ENCODE measurements at regions not wholly inside any gene's neighbourhood (a gene's known extent, or its start where the extent isn't known, plus 50 kb on each side); places are given as distances from the start of the nearest gene placed in this dataset.

GRCh38 chr18:4854671-4855070 lies 342.4 kb downstream of the AKAIN1 start:
- TF ChIP-seq GATA1 (IDR thresholded peaks at IDR 0.05; ENCODE audit: low read depth, low read length) (no peak), POLR2A (IDR thresholded peaks at IDR 0.05; ENCODE audit: low read length) (no peak)
- no peak for DNase-seq

GRCh38 chr18:4851301-4851976 lies 345.6 kb downstream of the AKAIN1 start:
- no peak for TF ChIP-seq GATA1 (IDR thresholded peaks at IDR 0.05; ENCODE audit: low read depth, low read length)
- no peak for TF ChIP-seq POLR2A (IDR thresholded peaks at IDR 0.05; ENCODE audit: low read length)
- no peak for DNase-seq

GRCh38 chr18:4847056-4847455 lies 350.0 kb downstream of the AKAIN1 start:
- no peak for DNase-seq
- TF ChIP-seq GATA1 (IDR thresholded peaks at IDR 0.05; ENCODE audit: low read depth, low read length): no peak
- no peak for TF ChIP-seq POLR2A (IDR thresholded peaks at IDR 0.05; ENCODE audit: low read length)

- TF ChIP-seq GATA1 (IDR thresholded peaks at IDR 0.05; ENCODE audit: low read depth, low read length): no peak
- TF ChIP-seq POLR2A (IDR thresholded peaks at IDR 0.05; ENCODE audit: low read length): no peak
These were observed 352.7 kb downstream of the AKAIN1 start for GRCh38 chr18:4844320-4844719.

GRCh38 chr18:4843771-4844170 lies 353.3 kb downstream of the AKAIN1 start:
- no peak for DNase-seq
- TF ChIP-seq POLR2A (IDR thresholded peaks at IDR 0.05; ENCODE audit: low read length): no peak
- TF ChIP-seq GATA1 (IDR thresholded peaks at IDR 0.05; ENCODE audit: low read depth, low read length): no peak

More at GRCh38 chr18:4844320-4844719, 352.7 kb downstream of the AKAIN1 start:
- DNase-seq: no peak

- no peak for DNase-seq
- TF ChIP-seq GATA1 (IDR thresholded peaks at IDR 0.05; ENCODE audit: low read depth, low read length): no peak
- TF ChIP-seq POLR2A (IDR thresholded peaks at IDR 0.05; ENCODE audit: low read length): no peak
These were observed 354.3 kb downstream of the AKAIN1 start for GRCh38 chr18:4842751-4843150.

GRCh38 chr18:4842287-4842686 lies 354.8 kb downstream of the AKAIN1 start:
- no peak for DNase-seq
- TF ChIP-seq GATA1 (IDR thresholded peaks at IDR 0.05; ENCODE audit: low read depth, low read length): no peak
- TF ChIP-seq POLR2A (IDR thresholded peaks at IDR 0.05; ENCODE audit: low read length): no peak

GRCh38 chr18:4839639-4840038 lies 357.4 kb downstream of the AKAIN1 start:
- no peak for TF ChIP-seq POLR2A (IDR thresholded peaks at IDR 0.05; ENCODE audit: low read length)
- TF ChIP-seq GATA1 (IDR thresholded peaks at IDR 0.05; ENCODE audit: low read depth, low read length): no peak
- no peak for DNase-seq

GRCh38 chr18:4836141-4836540 lies 360.9 kb downstream of the AKAIN1 start:
- TF ChIP-seq POLR2A (IDR thresholded peaks at IDR 0.05; ENCODE audit: low read length) (no peak), GATA1 (IDR thresholded peaks at IDR 0.05; ENCODE audit: low read depth, low read length) (no peak)
- no peak for DNase-seq

GRCh38 chr18:4831791-4832375 lies 365.2 kb downstream of the AKAIN1 start:
- DNase-seq: no peak
- TF ChIP-seq POLR2A (IDR thresholded peaks at IDR 0.05; ENCODE audit: low read length) (no peak), GATA1 (IDR thresholded peaks at IDR 0.05; ENCODE audit: low read depth, low read length) (no peak)

- DNase-seq: no peak
- TF ChIP-seq GATA1 (IDR thresholded peaks at IDR 0.05; ENCODE audit: low read depth, low read length): no peak
- TF ChIP-seq POLR2A (IDR thresholded peaks at IDR 0.05; ENCODE audit: low read length): no peak
These were observed 365.9 kb downstream of the AKAIN1 start for GRCh38 chr18:4831127-4831526.

- DNase-seq: no peak
- no peak for TF ChIP-seq GATA1 (IDR thresholded peaks at IDR 0.05; ENCODE audit: low read depth, low read length)
- TF ChIP-seq POLR2A (IDR thresholded peaks at IDR 0.05; ENCODE audit: low read length): no peak
These were observed 368.0 kb upstream of the DLGAP1 start for GRCh38 chr18:4823091-4823490.

GRCh38 chr18:4821801-4822200 lies 366.7 kb upstream of the DLGAP1 start:
- DNase-seq: no peak
- TF ChIP-seq GATA1 (IDR thresholded peaks at IDR 0.05; ENCODE audit: low read depth, low read length) (no peak), POLR2A (IDR thresholded peaks at IDR 0.05; ENCODE audit: low read length) (no peak)

GRCh38 chr18:4817665-4818064 lies 362.6 kb upstream of the DLGAP1 start:
- TF ChIP-seq POLR2A (IDR thresholded peaks at IDR 0.05; ENCODE audit: low read length) (no peak), GATA1 (IDR thresholded peaks at IDR 0.05; ENCODE audit: low read depth, low read length) (no peak)
- DNase-seq: no peak

GRCh38 chr18:4813708-4814107 lies 358.6 kb upstream of the DLGAP1 start:
- no peak for DNase-seq
- TF ChIP-seq GATA1 (IDR thresholded peaks at IDR 0.05; ENCODE audit: low read depth, low read length) (no peak), POLR2A (IDR thresholded peaks at IDR 0.05; ENCODE audit: low read length) (no peak)

All from erythroblast (primary cell).